Peyer's patch (tissue), 4 donors: ENCODE measurements at regions not wholly inside any gene's neighbourhood (a gene's known extent, or its start where the extent isn't known, plus 50 kb on each side); places are given as distances from the start of the nearest gene placed in this dataset.

Experiments
- CTCF ChIP-seq, 6 experiments: fragments of 450-650 bp in 4 of 6; fragments of 200-600 bp in 2 of 6; sonication (generic) in 1 of 6; IDR thresholded peaks; one replicate each; pipeline ENCODE4 v1.5.1; 2017 to 2019; ENCODE audit warnings: antibody characterized with exemption in 6 of 6, mild to moderate bottlenecking in 3 of 6, moderate library complexity in 1 of 6
- POLR2A ChIP-seq, 2 donors: fragments of 450-650 bp; IDR thresholded peaks; one replicate each; pipeline ENCODE4 v1.5.1; 2017; ENCODE audit warnings: antibody characterized with exemption in 2 of 2, mild to moderate bottlenecking in 2 of 2, moderate library complexity in 2 of 2

- no peak for TF ChIP-seq CTCF (IDR thresholded peaks at IDR 0.05)
- no peak for TF ChIP-seq POLR2A (IDR thresholded peaks at IDR 0.05)
Measured at GRCh38 chr13:69280399-69280798, 827.2 kb upstream of the ATXN8OS start.
